Motor neuron (in vitro differentiated cells): ENCODE measurements at regions not wholly inside any gene's neighbourhood (a gene's known extent, or its start where the extent isn't known, plus 50 kb on each side); places are given as distances from the start of the nearest gene placed in this dataset.
"Not testable (repeated sequence)": the region's sequence is repeated elsewhere in the genome, so short reads cannot be mapped to it uniquely, and the experiment has no call there.

ENCODE experiments used
- ATAC-seq, 8 experiments: fragments of 200-7000 bp; cut with Tn5 transposase; replicated peaks in 6 of 8; 2 replicates each; pipeline ENCODE4 v1.8.0; 2021; ENCODE audit warnings: mild to moderate bottlenecking in 8 of 8, moderate library complexity in 8 of 8
- H3K27ac ChIP-seq, 2 donors: fragments of 250-450 bp; sonication (Bioruptor Pico); 2 replicates each; pipeline ENCODE4 v1.9.0; 2021; ENCODE audit warnings: antibody characterized with exemption in 2 of 2, mild to moderate bottlenecking in 2 of 2, moderate library complexity in 1 of 2
- H3K4me1 ChIP-seq, 2 donors: fragments of 250-450 bp; sonication (Bioruptor Pico); replicated peaks in 1 of 2; 2 replicates each; pipeline ENCODE4 v1.6.1; 2021; ENCODE audit warnings: antibody characterized with exemption in 2 of 2, mild to moderate bottlenecking in 2 of 2, moderate library complexity in 1 of 2
- H3K4me3 ChIP-seq, 5 donors: fragments of 250-450 bp; sonication (Bioruptor Pico); 2 replicates each; pipeline ENCODE4 v1.9.0; 2021; ENCODE audit warnings: antibody characterized with exemption in 5 of 5, mild to moderate bottlenecking in 5 of 5, moderate library complexity in 4 of 5
- WGBS, 10 experiments: fragments of 450-650 bp; shearing (Covaris generic); methylation state at CpG; one replicate each; pipeline ENCODE4 v1.0.0; 2022; 5-methylcytosine and 5-hydroxymethylcytosine counted together
- in situ Hi-C, 9 experiments: fragments of 400-800 bp; cut with MboI; loops; one replicate each; pipeline ENCODE4 v1.15.0; 2021; ENCODE audit warnings: low sequenced_read_pairs in 9 of 9, low pct_unique_long_range_greater_than_20kb in 2 of 9; ENCODE audit not compliant: unreplicated experiment in 9 of 9

DNA sequence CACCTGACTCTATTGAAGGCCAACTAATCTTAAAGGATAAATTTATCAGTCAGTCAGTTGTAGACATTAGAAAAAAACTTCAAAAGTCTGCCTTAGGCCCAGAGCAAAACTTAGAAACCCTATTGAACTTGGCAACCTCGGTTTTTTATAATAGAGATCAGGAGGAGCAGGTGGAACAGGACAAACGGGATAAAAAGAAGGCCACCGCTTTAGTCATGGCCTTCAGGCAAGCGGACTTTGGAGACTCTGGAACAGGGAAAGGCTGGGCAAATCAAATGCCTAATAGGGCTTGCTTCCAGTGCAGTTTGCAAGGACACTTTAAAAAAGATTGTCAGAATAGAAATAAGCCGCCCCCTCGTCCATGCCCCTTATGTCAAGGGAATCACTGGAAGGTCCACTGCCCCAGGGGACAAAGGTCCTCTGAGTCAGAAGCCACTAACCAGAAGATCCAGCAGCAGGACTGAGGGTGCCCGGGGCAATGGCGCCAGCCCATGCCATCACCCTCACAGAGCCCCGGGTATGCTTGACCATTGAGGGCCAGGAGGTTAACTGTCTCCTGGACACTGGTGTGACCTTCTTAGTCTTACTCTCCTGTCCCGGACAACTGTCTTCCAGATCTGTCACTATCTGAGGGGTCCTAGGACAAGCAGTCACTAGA lies 98.5 kb downstream of the ZNF467 start:
- ATAC-seq, H3K27ac ChIP-seq, H3K4me3 ChIP-seq, H3K4me1 ChIP-seq: not testable (repeated sequence)
- 27 to 80% (median 65%) methylated on average over 2 to 6 of the region's 10 CpGs; no CpG with 5 or more reads in 3 of the 10 experiments for WGBS, 10 experiments
- in situ Hi-C loops: loop anchor here in 1 of 9 experiments (25.0 kb wide), 1 partner anchor 87 kb away; the partner anchor contains the start of gene ZNF467

DNA sequence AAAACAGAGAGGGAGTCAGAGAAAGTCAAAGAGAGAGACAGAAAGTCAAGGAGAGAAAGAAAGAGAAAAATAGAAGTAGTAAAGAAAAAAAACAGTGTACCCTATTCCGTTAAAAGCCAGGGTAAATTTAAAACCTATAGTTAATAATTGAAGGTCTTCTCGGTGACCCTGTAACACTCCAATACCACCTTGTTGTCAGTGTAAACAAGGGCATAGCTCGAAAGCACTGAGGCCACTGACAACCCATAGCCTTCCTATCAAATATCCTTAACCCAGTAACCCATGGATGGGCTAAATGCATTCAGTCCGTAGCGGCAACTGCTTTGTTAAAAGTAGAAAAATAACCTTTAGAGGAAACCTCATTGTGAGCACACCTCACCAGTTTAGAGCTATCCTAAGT lies 100.4 kb downstream of the ZNF467 start:
- no peak overlapping the region for H3K27ac ChIP-seq
- in situ Hi-C loops: loop anchor here in 1 of 9 experiments (25.0 kb wide), 1 partner anchor 89 kb away; the partner anchor contains the start of gene ZNF467
- H3K4me1 ChIP-seq: no peaks in the 10 kb centered on the region
- WGBS, 10 experiments: 8 to 85% (median 64%) methylated on average over 3 to 5 of the region's 5 CpGs; no CpG with 5 or more reads in 2 of the 10 experiments
- ATAC-seq: no peak
- H3K4me3 ChIP-seq: no peak overlapping the region

DNA sequence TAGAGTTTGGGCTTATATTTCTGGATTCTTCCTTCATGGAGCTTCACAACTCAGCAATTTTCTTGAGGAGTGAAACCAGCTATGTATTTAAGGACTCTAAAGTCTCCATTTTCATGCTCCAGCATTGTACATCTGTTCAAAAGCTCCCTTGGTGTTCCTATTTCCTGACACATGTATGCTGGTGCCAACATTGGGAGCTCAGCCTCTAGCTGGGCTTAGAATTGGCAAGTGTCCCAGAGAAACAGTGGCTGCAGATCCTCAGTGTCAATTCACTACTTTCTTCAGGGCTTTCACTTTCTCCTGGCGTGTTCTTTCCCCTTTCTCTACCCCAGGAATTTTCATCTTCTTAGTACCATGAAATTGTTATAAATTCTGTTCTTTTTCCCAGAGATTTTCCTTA lies 103.1 kb downstream of the ZNF467 start:
- no peaks in the 10 kb centered on the region for H3K4me1 ChIP-seq
- in situ Hi-C loops: loop anchor here in 1 of 9 experiments (25.0 kb wide), 1 partner anchor 92 kb away; the partner anchor contains the start of gene ZNF467
- WGBS, 10 experiments: 0 to 67% (median 38%) methylated on average over 1 of the region's 1 CpG; no CpG with 5 or more reads in 4 of the 10 experiments
- no peak overlapping the region for H3K4me3 ChIP-seq
- no peak for ATAC-seq
- H3K27ac ChIP-seq: no peak overlapping the region

DNA sequence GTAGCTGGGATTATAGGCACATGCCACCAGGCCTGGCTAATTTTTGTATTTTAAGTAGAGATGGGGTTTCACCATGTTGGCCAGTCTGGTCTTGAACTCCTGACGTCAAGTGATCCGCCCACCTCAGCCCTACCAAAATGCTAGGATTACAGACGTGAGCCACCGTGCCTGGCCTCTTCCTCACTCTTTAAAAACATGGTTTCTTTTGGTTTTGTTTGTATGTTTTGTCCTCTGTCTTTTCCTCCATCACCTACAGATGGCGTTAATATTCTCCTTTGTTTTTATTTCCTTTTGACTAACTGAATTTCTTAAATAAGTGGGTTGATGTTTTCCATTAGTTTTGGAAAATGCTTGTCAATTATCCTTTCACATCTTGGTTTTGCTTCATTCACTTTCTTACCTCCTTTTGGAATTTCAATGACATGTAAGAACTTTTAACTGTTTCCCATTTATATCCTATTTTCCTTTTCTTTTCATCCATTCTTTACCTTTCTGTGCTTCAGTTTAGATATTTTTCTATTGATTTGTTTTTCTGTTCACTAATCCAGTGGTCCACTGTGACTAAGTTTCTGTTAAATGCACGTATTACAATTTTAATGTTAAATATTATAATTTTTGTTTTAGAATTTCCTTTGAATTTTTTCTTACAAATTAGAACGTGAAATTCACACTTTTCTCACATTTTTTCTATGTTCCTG lies 104.1 kb downstream of the ZNF467 start:
- WGBS, 10 experiments: 1 to 75% (median 37%) methylated on average over 1 to 7 of the region's 7 CpGs
- in situ Hi-C loops: loop anchor here in 1 of 9 experiments (25.0 kb wide), 1 partner anchor 93 kb away; the partner anchor contains the start of gene ZNF467
- Histone ChIP-seq H3K4me3 (no peak overlapping the region), H3K27ac (no peak overlapping the region), H3K4me1 (no peaks in the 10 kb centered on the region)
- ATAC-seq: peak in 2 of 8 experiments; percentile 38 to 45

- Histone ChIP-seq H3K4me3 (no peak overlapping the region), H3K4me1 (no peaks in the 10 kb centered on the region), H3K27ac (no peak overlapping the region)
- in situ Hi-C loops: loop anchor here in 1 of 9 experiments (25.0 kb wide), 1 partner anchor 96 kb away; the partner anchor contains the start of gene ZNF467
- ATAC-seq: no peak
- WGBS, 10 experiments: 0 to 60% (median 30%) methylated on average over 1 of the region's 1 CpG; no CpG with 5 or more reads in 6 of the 10 experiments
Observed at GRCh38 chr7:149666360-149666945, 106.9 kb downstream of the ZNF467 start.

DNA sequence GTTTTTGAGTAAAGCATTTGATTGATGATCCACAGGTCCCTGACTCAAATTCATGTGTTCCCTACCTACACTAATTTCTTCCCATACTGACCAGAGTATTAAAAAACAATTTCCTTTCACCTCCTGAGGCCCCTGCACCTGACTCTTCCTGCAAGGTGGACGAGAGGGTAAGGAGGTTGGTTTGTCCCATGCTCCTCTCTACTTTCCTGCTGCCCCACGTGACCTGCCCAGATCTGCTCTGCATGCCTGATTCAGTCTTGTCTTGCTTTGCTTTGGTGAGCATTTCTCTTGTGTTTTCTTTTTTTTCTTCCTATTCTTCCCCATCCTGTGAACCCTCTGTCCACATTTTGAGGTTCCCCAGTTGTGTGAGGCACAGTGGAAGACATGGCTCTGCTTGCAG lies 107.8 kb downstream of the ZNF467 start:
- not testable (repeated sequence) for H3K4me1 ChIP-seq, H3K27ac ChIP-seq, ATAC-seq, H3K4me3 ChIP-seq
- 0 to 63% (median 20%) methylated on average over 1 to 2 of the region's 2 CpGs; no CpG with 5 or more reads in 1 of the 10 experiments for WGBS, 10 experiments
- in situ Hi-C loops: loop anchor here in 1 of 9 experiments (25.0 kb wide), 1 partner anchor 97 kb away; the partner anchor contains the start of gene ZNF467

GRCh38 chr7:149664666-149665065 lies 108.7 kb downstream of the ZNF467 start:
- WGBS, 10 experiments: 33 to 60% methylated on average over 1 of the region's 1 CpG; no CpG with 5 or more reads in 8 of the 10 experiments
- ATAC-seq: no peak
- in situ Hi-C loops: loop anchor here in 1 of 9 experiments (25.0 kb wide), 1 partner anchor 98 kb away; the partner anchor contains the start of gene ZNF467

DNA sequence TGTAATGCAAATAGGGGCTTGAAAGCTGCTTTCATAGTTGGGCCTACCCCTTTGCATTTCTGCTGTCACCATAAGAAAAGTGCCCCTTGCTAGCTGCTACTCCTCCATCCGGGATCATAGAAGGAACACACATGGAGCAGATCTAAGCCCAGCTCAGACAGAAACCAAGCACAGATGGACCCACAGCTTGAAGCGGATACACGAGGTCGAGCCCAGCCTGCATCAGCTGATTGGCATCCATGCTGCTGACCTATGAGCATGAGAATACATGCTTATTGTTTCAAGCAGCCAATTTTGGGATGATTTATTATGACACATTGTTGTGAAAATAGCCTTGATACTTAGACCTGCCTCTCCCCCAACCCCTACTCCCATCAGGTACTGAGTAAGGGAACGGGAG lies 109.2 kb downstream of the ZNF467 start:
- no peak for ATAC-seq
- in situ Hi-C loops: loop anchor here in 1 of 9 experiments (25.0 kb wide), 1 partner anchor 98 kb away; the partner anchor contains the start of gene ZNF467
- Histone ChIP-seq H3K4me1 (no peaks in the 10 kb centered on the region), H3K27ac (no peak overlapping the region), H3K4me3 (no peak overlapping the region)
- WGBS, 10 experiments: 11 to 90% (median 58%) methylated on average over 2 to 5 of the region's 5 CpGs; no CpG with 5 or more reads in 4 of the 10 experiments

More at GRCh38 chr7:149664666-149665065, 108.7 kb downstream of the ZNF467 start:
- no peaks in the 10 kb centered on the region for H3K4me1 ChIP-seq
- H3K4me3 ChIP-seq: no peak overlapping the region
- H3K27ac ChIP-seq: no peak overlapping the region

DNA sequence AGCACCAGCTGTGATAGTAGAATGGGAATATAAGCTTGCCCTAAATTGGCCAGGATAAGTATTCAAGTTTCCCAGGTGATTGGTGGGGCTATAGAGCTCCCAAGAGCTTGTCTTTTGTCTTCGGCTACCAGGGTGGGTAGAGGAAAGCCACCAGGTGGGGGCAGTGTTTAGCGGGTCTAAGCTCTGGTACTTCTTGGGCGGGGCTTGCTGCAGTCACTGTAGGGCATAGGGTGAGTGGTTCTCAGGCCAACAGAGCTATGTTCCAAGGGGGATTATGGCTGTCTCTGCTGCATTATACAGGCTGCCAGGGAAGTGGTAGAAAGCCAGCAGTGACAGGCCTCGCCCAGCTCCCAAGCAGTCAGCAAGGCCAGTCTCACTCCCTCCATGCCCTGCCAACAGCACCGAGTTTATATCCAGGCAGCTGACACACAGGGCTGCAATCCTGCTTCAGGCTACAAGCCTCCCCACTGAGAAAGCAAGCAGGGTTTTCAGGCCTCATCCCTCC lies 110.7 kb downstream of the ZNF467 start:
- Histone ChIP-seq H3K4me1 (no peaks in the 10 kb centered on the region), H3K4me3 (no peak overlapping the region), H3K27ac (no peak overlapping the region)
- peak; percentile 45 to 100 (median 84) for ATAC-seq
- 0 to 33% (median 17%) methylated on average over 1 to 4 of the region's 5 CpGs; no CpG with 5 or more reads in 5 of the 10 experiments for WGBS, 10 experiments
- in situ Hi-C loops: loop anchor here in 1 of 9 experiments (25.0 kb wide), 1 partner anchor 100 kb away; the partner anchor contains the start of gene ZNF467

DNA sequence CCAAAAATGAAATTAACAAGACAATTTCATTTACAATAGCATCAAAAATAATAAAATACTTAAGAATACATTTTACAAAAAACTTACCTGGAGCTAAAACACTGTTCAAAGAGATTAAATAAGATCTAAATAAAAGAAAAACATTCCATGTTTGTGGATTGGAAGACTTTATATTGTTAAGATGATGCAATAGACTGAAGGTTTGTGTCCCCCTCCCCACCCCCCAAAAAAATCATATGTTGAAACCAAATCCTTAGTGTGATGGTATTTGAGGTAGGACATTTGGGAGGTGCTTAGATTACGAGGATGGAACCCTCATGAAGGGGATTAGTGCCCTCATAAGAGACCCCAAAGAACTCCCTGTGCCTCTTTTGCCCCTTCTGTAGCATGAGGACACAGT lies 117.6 kb downstream of the ZNF467 start:
- Histone ChIP-seq H3K4me3 (no peak overlapping the region), H3K4me1 (no peaks in the 10 kb centered on the region), H3K27ac (no peak overlapping the region)
- in situ Hi-C loops: loop anchor here in 1 of 9 experiments (25.0 kb wide), 1 partner anchor 107 kb away; the partner anchor contains the start of gene ZNF467
- WGBS, 10 experiments: 0 to 40% (median 9%) methylated on average over 1 of the region's 1 CpG; no CpG with 5 or more reads in 4 of the 10 experiments
- ATAC-seq: no peak

DNA sequence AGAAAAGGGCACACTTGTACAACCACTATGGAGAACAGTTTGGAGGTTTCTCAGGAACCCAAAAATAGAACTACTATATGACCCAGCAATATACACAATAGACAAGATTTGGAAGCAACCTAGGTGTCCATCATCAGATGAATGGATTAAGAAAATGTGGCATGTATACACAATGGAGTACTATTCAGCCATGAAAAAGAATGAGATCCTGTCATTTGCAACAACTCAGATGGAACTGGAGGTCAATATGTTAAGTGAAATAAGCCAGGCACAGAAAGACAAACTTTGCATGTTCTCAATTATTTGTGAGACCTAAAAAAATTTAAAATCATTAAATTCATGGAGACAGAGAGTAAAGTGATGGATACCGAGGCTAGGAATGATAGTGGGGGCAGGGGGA lies 118.8 kb downstream of the ZNF467 start:
- no peaks in the 10 kb centered on the region for H3K4me1 ChIP-seq
- no peak overlapping the region for H3K4me3 ChIP-seq
- WGBS, 10 experiments: 0 to 83% (median 17%) methylated on average over 1 of the region's 1 CpG; no CpG with 5 or more reads in 1 of the 10 experiments
- no peak overlapping the region for H3K27ac ChIP-seq
- ATAC-seq: no peak
- in situ Hi-C loops: loop anchor here in 1 of 9 experiments (25.0 kb wide), 1 partner anchor 108 kb away; the partner anchor contains the start of gene ZNF467

- in situ Hi-C loops: loop anchor here in 1 of 9 experiments (25.0 kb wide), 1 partner anchor 112 kb away; the partner anchor contains the start of gene ZNF467
- not testable (repeated sequence) for ATAC-seq, H3K4me1 ChIP-seq, H3K4me3 ChIP-seq, H3K27ac ChIP-seq
- WGBS, 10 experiments: 6 to 92% (median 20%) methylated on average over 1 to 3 of the region's 3 CpGs; no CpG with 5 or more reads in 1 of the 10 experiments
Observed at GRCh38 chr7:149650190-149650589, 123.2 kb downstream of the ZNF467 start.
